WTC11 (cell line): ENCODE measurements at regions not wholly inside any gene's neighbourhood (a gene's known extent, or its start where the extent isn't known, plus 50 kb on each side); places are given as distances from the start of the nearest gene placed in this dataset.

Experiments used
- ATF6 ChIP-seq: sonication (generic); formaldehyde crosslinking; IDR thresholded peaks from 2 replicates; pipeline ENCODE4 v1.8.1; 2023; ENCODE audit warnings: mild to moderate bottlenecking, missing genetic modification reagents
- CTCF ChIP-seq: fragments of 200-600 bp; IDR thresholded peaks from 2 replicates; pipeline ENCODE4 v1.8.0; 2022; ENCODE audit warnings: antibody characterized with exemption

GRCh38 chr9:134231767-134232166 is 67.4 kb upstream of the RNU6ATAC start:
- TF ChIP-seq CTCF (no peak), ATF6 (CRISPR knock-in tag) (no peak)
